Astrocyte of the spinal cord (primary cell): ENCODE measurements at regions not wholly inside any gene's neighbourhood (a gene's known extent, or its start where the extent isn't known, plus 50 kb on each side); places are given as distances from the start of the nearest gene placed in this dataset.
"Not testable (repeated sequence)": the region's sequence is repeated elsewhere in the genome, so short reads cannot be mapped to it uniquely, and the experiment has no call there.

Source experiments
- DNase-seq: peaks from one replicate; pipeline ENCODE4 v3.0.0; 2011; ENCODE audit warnings: low read depth, low spot score
- H3K4me3 ChIP-seq: 2 replicates; pipeline ENCODE4 v1.5.1; 2011; ENCODE audit warnings: low read depth, mild to moderate bottlenecking, low read length, moderate library complexity
- in situ Hi-C: cut with HindIII; loops from 2 replicates; pipeline ENCODE4 v1.10.0; 2017; ENCODE audit warnings: low sequenced_read_pairs
- TF ChIP-seq, protein P1 (sequence below): IDR thresholded peaks from 2 replicates; pipeline ENCODE4 v1.5.1; 2012; ENCODE audit warnings: low read depth, mild to moderate bottlenecking, low read length, inconsistent platforms

DNA sequence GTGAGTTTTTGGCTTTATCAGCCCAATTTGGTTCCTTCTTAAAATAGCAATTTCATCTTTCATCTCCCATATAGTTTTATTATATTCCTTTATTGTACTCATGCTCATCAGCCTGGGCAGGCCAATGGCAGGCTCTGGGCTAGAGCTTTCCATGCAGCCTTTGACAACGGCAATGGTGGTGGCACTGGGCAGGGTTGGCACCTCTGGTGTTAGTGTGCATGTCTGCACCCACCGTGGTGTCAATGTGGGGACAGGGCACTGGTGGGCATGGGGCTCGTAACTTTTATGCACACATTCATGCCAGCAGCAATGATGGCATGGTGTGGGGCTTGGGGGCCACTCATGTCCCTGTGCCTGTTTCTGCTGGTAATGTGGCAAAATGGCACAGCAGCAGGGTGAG lies 1305.4 kb downstream of the DSC3 start:
- no peak overlapping the region for H3K4me3 ChIP-seq
- in situ Hi-C loops, result no loop called here
- TF ChIP-seq, protein P1, sequence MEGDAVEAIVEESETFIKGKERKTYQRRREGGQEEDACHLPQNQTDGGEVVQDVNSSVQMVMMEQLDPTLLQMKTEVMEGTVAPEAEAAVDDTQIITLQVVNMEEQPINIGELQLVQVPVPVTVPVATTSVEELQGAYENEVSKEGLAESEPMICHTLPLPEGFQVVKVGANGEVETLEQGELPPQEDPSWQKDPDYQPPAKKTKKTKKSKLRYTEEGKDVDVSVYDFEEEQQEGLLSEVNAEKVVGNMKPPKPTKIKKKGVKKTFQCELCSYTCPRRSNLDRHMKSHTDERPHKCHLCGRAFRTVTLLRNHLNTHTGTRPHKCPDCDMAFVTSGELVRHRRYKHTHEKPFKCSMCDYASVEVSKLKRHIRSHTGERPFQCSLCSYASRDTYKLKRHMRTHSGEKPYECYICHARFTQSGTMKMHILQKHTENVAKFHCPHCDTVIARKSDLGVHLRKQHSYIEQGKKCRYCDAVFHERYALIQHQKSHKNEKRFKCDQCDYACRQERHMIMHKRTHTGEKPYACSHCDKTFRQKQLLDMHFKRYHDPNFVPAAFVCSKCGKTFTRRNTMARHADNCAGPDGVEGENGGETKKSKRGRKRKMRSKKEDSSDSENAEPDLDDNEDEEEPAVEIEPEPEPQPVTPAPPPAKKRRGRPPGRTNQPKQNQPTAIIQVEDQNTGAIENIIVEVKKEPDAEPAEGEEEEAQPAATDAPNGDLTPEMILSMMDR, result no peak

DNA sequence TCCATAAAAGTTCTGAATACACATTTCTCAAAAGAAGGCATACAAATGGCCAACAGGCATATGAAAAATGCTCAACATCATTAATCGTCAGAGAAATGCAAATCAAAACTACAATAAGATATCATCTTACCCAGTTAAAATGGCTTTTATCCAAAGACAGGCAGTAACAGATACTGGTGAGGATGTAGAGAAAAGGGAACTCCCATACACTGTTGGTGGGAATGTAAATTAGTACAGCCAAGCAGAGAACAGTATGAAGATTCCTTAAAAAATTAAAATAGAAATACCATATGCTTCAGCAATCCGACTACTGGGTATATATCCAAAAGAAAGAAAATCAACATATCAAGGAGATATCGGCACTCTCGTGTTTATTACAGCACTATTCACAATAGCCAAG lies 1312.5 kb downstream of the DSC3 start:
- TF ChIP-seq, protein P1, result no peak
- DNase-seq, result no peak
- no peak overlapping the region for H3K4me3 ChIP-seq
- in situ Hi-C loops, result no loop called here

More for the DNA sequence above, 1305.4 kb downstream of the DSC3 start:
- DNase-seq, result no peak

DNA sequence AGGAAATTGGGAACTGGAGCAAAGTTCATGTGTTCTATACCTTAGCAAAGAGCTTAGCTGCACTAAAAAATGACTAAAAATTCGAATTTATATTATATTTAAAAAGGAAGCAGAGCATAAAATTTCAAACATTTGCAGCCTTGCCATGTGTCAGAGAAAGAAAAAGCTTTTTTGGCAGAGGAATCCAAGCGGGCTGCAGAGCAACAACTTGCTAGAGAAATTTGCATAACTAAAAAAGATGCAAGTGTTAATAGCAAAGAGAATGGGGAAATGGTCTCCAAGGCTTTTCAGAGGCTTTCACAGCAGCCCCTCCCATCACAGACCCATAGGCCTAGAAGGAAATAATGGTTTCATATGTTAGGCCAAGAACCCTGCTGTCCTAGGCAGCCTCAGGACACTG lies 1315.9 kb downstream of the DSC3 start:
- no peak overlapping the region for H3K4me3 ChIP-seq
- in situ Hi-C loops, result no loop called here
- TF ChIP-seq, protein P1, result no peak
- DNase-seq, result no peak

DNA sequence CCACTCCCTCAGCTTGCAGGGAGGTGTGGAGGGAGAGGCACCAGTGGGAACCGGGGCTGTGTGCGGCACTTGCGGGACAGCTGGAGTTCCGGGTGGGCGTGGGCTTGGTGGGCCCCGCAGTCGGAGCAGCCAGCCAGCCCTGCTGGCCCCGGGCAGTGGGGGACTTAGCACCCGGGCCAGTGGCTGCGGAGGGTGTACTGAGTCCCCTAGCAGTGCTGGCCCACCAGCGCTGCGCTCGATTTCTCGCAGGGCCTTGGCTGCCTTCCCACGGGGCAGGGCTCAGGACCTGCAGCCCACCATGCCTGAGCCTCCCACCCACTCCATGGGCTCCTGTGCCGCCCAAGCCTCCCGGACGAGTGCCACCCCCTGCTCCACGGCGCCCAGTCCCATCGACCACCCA lies 1319.1 kb downstream of the DSC3 start:
- DNase-seq, in situ Hi-C loops, H3K4me3 ChIP-seq: not testable (repeated sequence)

DNA sequence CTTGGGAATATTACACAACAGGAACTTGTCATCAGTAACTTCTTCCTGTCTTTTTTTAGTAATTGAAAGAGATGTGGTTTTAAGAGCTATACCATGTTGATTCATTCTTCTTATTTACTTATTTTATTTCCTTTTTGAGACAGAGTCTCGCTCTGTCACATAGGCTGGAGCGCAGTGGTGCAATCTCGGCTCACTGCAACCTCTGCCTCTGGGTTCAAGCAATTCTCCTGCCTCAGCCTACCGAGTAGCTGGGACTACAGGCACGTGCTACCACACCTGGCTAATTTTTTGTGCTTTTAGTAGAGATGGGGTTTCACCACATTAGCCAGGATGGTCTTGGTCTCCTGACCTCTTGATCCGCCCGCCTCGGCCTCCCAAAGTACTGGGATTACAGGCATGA lies 1326.6 kb downstream of the DSC3 start:
- in situ Hi-C loops, H3K4me3 ChIP-seq, DNase-seq: not testable (repeated sequence)

DNA sequence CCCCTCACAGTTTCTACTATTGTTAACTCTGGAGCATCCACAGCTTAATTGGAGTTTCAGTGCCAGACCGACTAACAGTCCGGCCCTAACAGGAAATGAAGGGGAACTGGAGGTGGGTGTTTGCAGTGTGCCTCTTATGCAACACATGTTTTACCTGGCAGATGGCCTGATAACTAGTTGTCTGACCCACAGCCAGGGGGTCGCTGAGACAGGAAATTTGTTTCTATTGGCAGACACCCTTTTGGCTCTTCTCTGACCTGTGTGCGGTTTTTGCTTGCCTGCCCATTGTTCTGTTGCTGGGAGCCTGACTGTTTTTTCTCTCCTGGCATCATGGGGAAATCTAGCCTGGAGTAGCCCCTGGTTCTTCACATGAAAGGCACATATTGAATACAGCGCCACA lies 1329.8 kb downstream of the DSC3 start:
- peak; percentile 23 for DNase-seq
- TF ChIP-seq, protein P1, result no peak
- no peak overlapping the region for H3K4me3 ChIP-seq
- in situ Hi-C loops, result no loop called here

DNA sequence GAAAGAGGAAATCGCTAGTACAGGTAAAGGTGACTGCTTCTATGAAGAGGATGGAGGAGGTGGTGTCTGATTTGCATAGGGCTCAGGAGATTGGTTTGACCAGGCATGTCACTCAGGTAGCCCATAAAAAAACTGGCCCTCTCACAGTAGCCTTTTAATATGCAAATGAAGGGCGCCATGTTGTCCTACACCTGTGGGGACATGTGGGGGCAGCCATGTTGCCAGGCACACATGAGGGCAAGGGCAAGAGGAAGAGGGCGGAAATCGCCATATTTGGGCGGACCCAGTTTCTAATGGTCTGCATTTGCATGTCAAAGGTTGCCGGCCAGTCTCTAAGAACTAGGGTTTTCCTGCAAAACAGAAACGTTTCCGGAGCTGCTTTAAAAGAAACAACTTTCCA lies 1330.6 kb downstream of the DSC3 start:
- TF ChIP-seq, protein P1, result no peak
- no peak overlapping the region for H3K4me3 ChIP-seq
- in situ Hi-C loops, result no loop called here
- no peak for DNase-seq

DNA sequence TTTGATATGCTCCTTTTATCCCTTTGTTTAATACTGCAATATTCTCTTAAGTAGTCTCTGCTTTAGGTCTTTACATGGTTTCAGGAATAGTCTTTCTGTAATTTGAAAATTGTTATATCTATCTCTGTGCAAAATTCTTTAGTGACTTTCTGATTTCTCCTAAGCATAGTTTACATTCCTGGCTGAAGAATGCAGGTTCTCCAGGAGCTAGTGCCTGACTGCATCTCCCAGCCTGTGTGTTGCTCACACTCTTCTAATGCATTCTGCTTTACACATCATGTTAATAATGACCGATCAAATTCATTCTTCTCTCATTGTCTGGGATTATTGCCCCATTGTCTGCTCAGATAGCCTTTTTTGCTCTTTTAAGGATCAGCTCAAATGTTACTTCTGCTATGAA lies 1349.2 kb downstream of the DSC3 start:
- no peak for DNase-seq
- in situ Hi-C loops, result no loop called here
- TF ChIP-seq, protein P1, result no peak
- no peak overlapping the region for H3K4me3 ChIP-seq
